Sigmoid colon (tissue), 6 donors: ENCODE measurements at regions not wholly inside any gene's neighbourhood (a gene's known extent, or its start where the extent isn't known, plus 50 kb on each side); places are given as distances from the start of the nearest gene placed in this dataset.
A peak's percentile ranks its signal among the peaks of the same experiment; 100 is the strongest.

Experiments used
- DNase-seq: peaks from one replicate; pipeline ENCODE4 v3.0.0-alpha.2; 2019
- H3K27ac ChIP-seq, 4 donors: fragments of 200-600 bp; sonication (generic); one replicate each; pipeline ENCODE4 v1.5.1; 2016 to 2019; ENCODE audit warnings: mild to moderate bottlenecking in 1 of 4
- H3K27me3 ChIP-seq, 3 donors: fragments of 200-600 bp; sonication (generic); one replicate each; pipeline ENCODE4 v1.5.1; 2019; ENCODE audit warnings: mild to moderate bottlenecking in 1 of 3
- H3K36me3 ChIP-seq, 4 donors: fragments of 200-600 bp; sonication (generic); one replicate each; pipeline ENCODE4 v1.5.1; 2016 to 2019
- H3K4me1 ChIP-seq, 4 donors: fragments of 200-600 bp; sonication (generic); one replicate each; pipeline ENCODE4 v1.5.1; 2017 to 2019
- H3K4me3 ChIP-seq, 4 donors: fragments of 200-600 bp; sonication (generic); one replicate each; pipeline ENCODE4 v1.5.1; 2017 to 2019; ENCODE audit warnings: mild to moderate bottlenecking in 2 of 4, moderate library complexity in 1 of 4
- H3K9me3 ChIP-seq, 4 donors: fragments of 200-600 bp in 3 of 4; sonication (generic) in 3 of 4; one replicate each; pipeline versions ENCODE4 v1.5.1 to v1.6.1; 2013 to 2019
- EP300 ChIP-seq, 4 donors: sonication (generic); formaldehyde crosslinking; IDR thresholded peaks; one replicate each; pipeline ENCODE4 v1.6.1; 2017; ENCODE audit warnings: antibody characterized with exemption in 4 of 4
- POLR2A ChIP-seq, 2 donors: fragments of 450-650 bp; IDR thresholded peaks; one replicate each; pipeline ENCODE4 v1.6.1; 2016; ENCODE audit warnings: antibody characterized with exemption in 2 of 2, mild to moderate bottlenecking in 2 of 2, moderate library complexity in 2 of 2
- POLR2AphosphoS5 ChIP-seq, 4 donors: sonication (generic); formaldehyde crosslinking; IDR thresholded peaks; one replicate each; pipeline ENCODE4 v1.6.1; 2017; ENCODE audit warnings: antibody characterized with exemption in 4 of 4
- WGBS, 2 donors: extraction: QIAGEN DNeasy Blood & Tissue Kit; methylation state at CpG; one replicate each; pipeline ENCODE4 v1.1.7; 2013; 5-methylcytosine and 5-hydroxymethylcytosine counted together
- intact Hi-C: fragments of 100-400 bp; cut with DNase I; formaldehyde crosslinking; loops from one replicate; pipeline ENCODE4 v1.15.1; 2023
- TF ChIP-seq, protein P1 (sequence below), 4 experiments: fragments of 450-650 bp in 3 of 4; fragments of 200-600 bp in 1 of 4; IDR thresholded peaks; one replicate each; pipeline ENCODE4 v1.5.1; 2016 to 2019; ENCODE audit warnings: antibody characterized with exemption in 4 of 4, mild to moderate bottlenecking in 3 of 4, moderate library complexity in 2 of 4
- donor health status: healthy with polysubstance abuse.
- donor health status: healthy.

DNA sequence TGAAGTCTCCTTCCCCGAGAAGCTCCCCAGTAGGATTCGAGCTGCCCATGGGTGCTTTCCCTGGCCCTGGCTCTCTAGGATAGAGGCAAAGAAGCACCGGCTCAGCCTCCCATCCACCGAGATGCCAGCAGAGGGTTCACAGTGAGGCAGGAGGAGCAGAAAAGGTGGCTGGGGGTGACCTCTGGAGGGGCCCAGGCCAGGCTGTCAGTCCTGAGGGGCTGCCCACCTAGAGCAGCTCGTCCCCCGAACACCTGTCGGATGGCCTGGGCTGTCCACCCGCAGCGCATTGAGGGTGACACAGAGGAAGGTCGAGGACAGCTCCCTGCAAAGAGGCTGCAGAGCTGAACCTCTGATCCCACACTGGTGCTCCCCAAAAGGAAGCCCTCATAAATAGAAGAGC is 167.2 kb upstream of the PPP2R2D start:
- H3K27me3 ChIP-seq: peaks cover 0 to 3% (median 0%) of the 10 kb centered on the region in 3 donors
- peaks cover 0 to 3% (median 0%) of the 10 kb centered on the region in 4 donors for H3K9me3 ChIP-seq
- no peaks in the 10 kb centered on the region for H3K36me3 ChIP-seq
- H3K27ac ChIP-seq: no peak overlapping the region
- DNase-seq: no peak
- 79% methylated on average over 10 of the region's 10 CpGs for WGBS, 2 donors
- no peak overlapping the region for H3K4me3 ChIP-seq
- TF ChIP-seq POLR2A (IDR thresholded peaks at IDR 0.05) (no peak), EP300 (IDR thresholded peaks at IDR 0.05) (no peak), POLR2AphosphoS5 (IDR thresholded peaks at IDR 0.05) (no peak)
- TF ChIP-seq, protein P1, sequence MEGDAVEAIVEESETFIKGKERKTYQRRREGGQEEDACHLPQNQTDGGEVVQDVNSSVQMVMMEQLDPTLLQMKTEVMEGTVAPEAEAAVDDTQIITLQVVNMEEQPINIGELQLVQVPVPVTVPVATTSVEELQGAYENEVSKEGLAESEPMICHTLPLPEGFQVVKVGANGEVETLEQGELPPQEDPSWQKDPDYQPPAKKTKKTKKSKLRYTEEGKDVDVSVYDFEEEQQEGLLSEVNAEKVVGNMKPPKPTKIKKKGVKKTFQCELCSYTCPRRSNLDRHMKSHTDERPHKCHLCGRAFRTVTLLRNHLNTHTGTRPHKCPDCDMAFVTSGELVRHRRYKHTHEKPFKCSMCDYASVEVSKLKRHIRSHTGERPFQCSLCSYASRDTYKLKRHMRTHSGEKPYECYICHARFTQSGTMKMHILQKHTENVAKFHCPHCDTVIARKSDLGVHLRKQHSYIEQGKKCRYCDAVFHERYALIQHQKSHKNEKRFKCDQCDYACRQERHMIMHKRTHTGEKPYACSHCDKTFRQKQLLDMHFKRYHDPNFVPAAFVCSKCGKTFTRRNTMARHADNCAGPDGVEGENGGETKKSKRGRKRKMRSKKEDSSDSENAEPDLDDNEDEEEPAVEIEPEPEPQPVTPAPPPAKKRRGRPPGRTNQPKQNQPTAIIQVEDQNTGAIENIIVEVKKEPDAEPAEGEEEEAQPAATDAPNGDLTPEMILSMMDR (IDR thresholded peaks at IDR 0.05): no peak
- no peaks in the 10 kb centered on the region for H3K4me1 ChIP-seq
- intact Hi-C loops: no loop called here

- TF ChIP-seq POLR2A (IDR thresholded peaks at IDR 0.05) (no peak), EP300 (IDR thresholded peaks at IDR 0.05) (no peak), POLR2AphosphoS5 (IDR thresholded peaks at IDR 0.05) (no peak)
- TF ChIP-seq, protein P1 (IDR thresholded peaks at IDR 0.05): no peak
- DNase-seq: peak; percentile 42
- Histone ChIP-seq H3K9me3 (peaks cover 0 to 3% (median 0%) of the 10 kb centered on the region in 4 donors), H3K36me3 (no peaks in the 10 kb centered on the region), H3K4me3 (no peak overlapping the region), H3K27ac (no peak overlapping the region), H3K27me3 (peaks cover 0 to 3% (median 0%) of the 10 kb centered on the region in 3 donors), H3K4me1 (no peaks in the 10 kb centered on the region)
- intact Hi-C loops: no loop called here
- 72 to 88% methylated on average over 10 of the region's 10 CpGs for WGBS, 2 donors
Observed at GRCh38 chr10:131735577-131735976, 165.2 kb upstream of the PPP2R2D start.

DNA sequence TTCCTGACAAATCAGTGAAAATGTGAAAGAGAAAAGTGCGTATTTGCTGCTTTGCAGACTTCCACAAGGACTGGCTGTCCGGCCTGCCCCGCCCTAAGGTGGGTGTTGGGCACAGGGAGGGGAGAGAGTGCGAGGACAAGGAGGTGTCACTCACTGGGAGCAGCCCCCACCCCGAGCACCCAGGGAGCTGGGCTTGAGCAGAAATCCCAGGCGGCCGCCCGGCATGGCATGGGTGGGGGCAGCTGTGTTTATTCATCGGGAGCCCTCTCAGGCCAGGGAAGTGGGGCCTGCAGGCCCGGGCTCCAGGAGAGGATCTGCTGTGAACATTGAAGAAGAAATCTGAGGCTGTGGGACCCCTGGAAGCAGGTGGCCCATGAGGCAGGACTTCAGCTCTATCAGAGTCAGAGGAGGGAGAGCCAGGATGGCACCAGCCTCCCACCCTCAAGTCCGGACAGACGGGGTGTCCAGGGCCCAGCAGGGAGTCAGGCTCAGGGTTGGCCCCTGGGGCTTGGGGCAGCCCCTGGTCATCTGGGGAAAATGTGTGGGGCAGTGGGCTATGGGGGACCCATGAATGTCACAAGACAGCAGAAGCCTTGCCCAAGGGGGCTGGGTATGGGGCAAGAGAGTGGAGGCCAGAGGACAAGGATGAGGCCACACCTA is 164.4 kb upstream of the PPP2R2D start:
- Histone ChIP-seq H3K4me3 (no peak overlapping the region), H3K27ac (no peak overlapping the region), H3K27me3 (peaks cover 0 to 3% (median 0%) of the 10 kb centered on the region in 3 donors), H3K4me1 (no peaks in the 10 kb centered on the region), H3K9me3 (peaks cover 0 to 3% (median 0%) of the 10 kb centered on the region in 4 donors), H3K36me3 (no peaks in the 10 kb centered on the region)
- TF ChIP-seq EP300 (IDR thresholded peaks at IDR 0.05): no peak
- no peak for TF ChIP-seq POLR2A (IDR thresholded peaks at IDR 0.05)
- TF ChIP-seq, protein P1 (IDR thresholded peaks at IDR 0.05): no peak
- no peak for TF ChIP-seq POLR2AphosphoS5 (IDR thresholded peaks at IDR 0.05)
- intact Hi-C loops: no loop called here
- peak; percentile 59 for DNase-seq
- WGBS, 2 donors: 80 to 87% methylated on average over 12 of the region's 12 CpGs

GRCh38 chr10:131737543-131738395 is 163.0 kb upstream of the PPP2R2D start:
- Histone ChIP-seq H3K36me3 (no peaks in the 10 kb centered on the region), H3K9me3 (no peaks in the 10 kb centered on the region), H3K4me1 (no peaks in the 10 kb centered on the region), H3K27me3 (peaks cover 1 to 5% (median 4%) of the 10 kb centered on the region in 3 donors), H3K27ac (no peak overlapping the region), H3K4me3 (no peak overlapping the region)
- TF ChIP-seq EP300 (IDR thresholded peaks at IDR 0.05) (no peak), POLR2A (IDR thresholded peaks at IDR 0.05) (no peak), POLR2AphosphoS5 (IDR thresholded peaks at IDR 0.05) (no peak)
- TF ChIP-seq, protein P1 (IDR thresholded peaks at IDR 0.05): no peak
- intact Hi-C loops: no loop called here
- WGBS, 2 donors: 75 to 83% methylated on average over 18 of the region's 18 CpGs
- DNase-seq: peak; percentile 57
